IMR-90 (cell line): ENCODE measurements at regions not wholly inside any gene's neighbourhood (a gene's known extent, or its start where the extent isn't known, plus 50 kb on each side); places are given as distances from the start of the nearest gene placed in this dataset.
"Not testable (repeated sequence)": the region's sequence is repeated elsewhere in the genome, so short reads cannot be mapped to it uniquely, and the experiment has no call there.

Experiments used
- ATAC-seq: fragments of 200-7000 bp; cut with Tn5 transposase; 2 replicates; pipeline ENCODE4 v1.9.1; 2020; ENCODE audit warnings: low read depth, mild to moderate bottlenecking, moderate library complexity
- BruUV-seq: library from RNA; stranded (reverse); fragments of 400-500 nt; replicated peaks from 2 replicates; lab custom pipeline; 2021; lab: Mats Ljungman, UMichigan
- CTCF ChIA-PET: fragments of 300-600 bp; formaldehyde crosslinking; extraction: SDS; loops from one replicate; lab custom pipeline; 2021; ENCODE audit warnings: antibody characterized with exemption; lab: Yijun Ruan, JAX
- POLR2A ChIA-PET: fragments of 300-600 bp; sonication (Branson Sonifier 250); formaldehyde crosslinking; loops from one replicate; lab custom pipeline; 2022; ENCODE audit warnings: antibody characterized with exemption; ENCODE audit not compliant: unreplicated experiment; lab: Charles Lee
- DNase-seq: peaks from one replicate; pipeline ENCODE4 v3.0.0; 2013
- H2AFZ ChIP-seq: replicated peaks from 2 replicates; pipeline ENCODE3; 2013; ENCODE audit warnings: low read length, mild to moderate bottlenecking; ENCODE audit not compliant: poor library complexity
- H2AK5ac ChIP-seq: 2 replicates; pipeline ENCODE4 v1.6.1; 2013; ENCODE audit warnings: low read depth, low read length, inconsistent platforms
- H2AK9ac ChIP-seq: replicated peaks from 2 replicates; pipeline ENCODE3; 2013; ENCODE audit warnings: mild to moderate bottlenecking, low read depth, low read length, moderate library complexity; ENCODE audit not compliant: poor library complexity
- H2BK120ac ChIP-seq: 2 replicates; pipeline ENCODE4 v1.6.1; 2013; ENCODE audit warnings: low read depth, low read length, inconsistent platforms
- H2BK15ac ChIP-seq: 3 replicates; pipeline ENCODE4 v1.6.1; 2013; ENCODE audit warnings: low read depth, low read length, inconsistent platforms
- H2BK20ac ChIP-seq: 2 replicates; pipeline ENCODE4 v1.6.1; 2013; ENCODE audit warnings: low read depth, mild to moderate bottlenecking, inconsistent platforms, low read length, moderate library complexity
- H2BK5ac ChIP-seq: 2 replicates; pipeline ENCODE4 v1.6.1; 2013; ENCODE audit warnings: mild to moderate bottlenecking, low read depth, low read length, inconsistent platforms; ENCODE audit not compliant: poor library complexity, severe bottlenecking
- H3K14ac ChIP-seq: replicated peaks from 2 replicates; pipeline ENCODE4 v1.6.1; 2013; ENCODE audit warnings: low read depth, low read length, inconsistent platforms
- H3K18ac ChIP-seq: 2 replicates; pipeline ENCODE4 v1.6.1; 2013; ENCODE audit warnings: low read depth, low read length, control low read depth
- H3K23ac ChIP-seq: 2 replicates; pipeline ENCODE4 v1.6.1; 2013; ENCODE audit warnings: low read depth, low read length, inconsistent platforms
- H3K27ac ChIP-seq: 2 replicates; pipeline ENCODE4 v1.5.1; 2013; ENCODE audit warnings: mild to moderate bottlenecking, control low read depth, low read length; ENCODE audit not compliant: insufficient read depth
- H3K27me3 ChIP-seq: 2 replicates; pipeline ENCODE4 v1.6.1; 2013; ENCODE audit warnings: low read length; ENCODE audit not compliant: control insufficient read depth, insufficient read depth
- H3K36me3 ChIP-seq: 2 replicates; pipeline ENCODE4 v1.6.1; 2013; ENCODE audit warnings: low read length, mixed read lengths; ENCODE audit not compliant: control insufficient read depth, insufficient read depth
- H3K4ac ChIP-seq: 2 replicates; pipeline ENCODE4 v1.6.1; 2013; ENCODE audit warnings: low read depth, low read length, inconsistent platforms
- H3K4me1 ChIP-seq: 2 replicates; pipeline ENCODE4 v1.6.1; 2013; ENCODE audit warnings: low read length, mixed read lengths; ENCODE audit not compliant: control insufficient read depth, insufficient read depth
- H3K4me2 ChIP-seq: 2 replicates; pipeline ENCODE4 v1.6.1; 2013; ENCODE audit warnings: low read depth, mild to moderate bottlenecking, control low read depth, low read length, moderate library complexity
- H3K4me3 ChIP-seq: 2 replicates; pipeline ENCODE4 v1.5.1; 2013; ENCODE audit warnings: low read depth, mild to moderate bottlenecking, control low read depth, low read length, moderate library complexity; ENCODE audit not compliant: insufficient read depth
- H3K56ac ChIP-seq: 2 replicates; pipeline ENCODE4 v1.6.1; 2013; ENCODE audit warnings: low read length, inconsistent platforms; ENCODE audit not compliant: insufficient read depth; ENCODE audit errors: extremely low read depth
- H3K79me1 ChIP-seq, 2 experiments: 2 replicates each; pipeline ENCODE4 v1.6.1; 2013; ENCODE audit warnings: low read length in 2 of 2, inconsistent platforms in 1 of 2, low read depth in 1 of 2
- H3K9ac ChIP-seq: 2 replicates; pipeline ENCODE4 v1.6.1; 2013; ENCODE audit warnings: low read depth, low read length, control low read depth
- H3K9me1 ChIP-seq: 2 replicates; pipeline ENCODE4 v1.6.1; 2013; ENCODE audit warnings: low read length, inconsistent platforms; ENCODE audit not compliant: insufficient read depth
- H3K9me3 ChIP-seq: 2 replicates; pipeline ENCODE4 v1.6.1; 2013; ENCODE audit warnings: low read length; ENCODE audit not compliant: control insufficient read depth, insufficient read depth
- H4K20me1 ChIP-seq: 2 replicates; pipeline ENCODE4 v1.6.1; 2013; ENCODE audit warnings: low read length, inconsistent platforms; ENCODE audit not compliant: insufficient read depth
- H4K5ac ChIP-seq: 2 replicates; pipeline ENCODE4 v1.6.1; 2013; ENCODE audit warnings: mild to moderate bottlenecking, low read depth, low read length, control low read depth
- H4K8ac ChIP-seq, 2 experiments: 2 replicates each; pipeline ENCODE4 v1.6.1; 2013; ENCODE audit warnings: low read depth in 2 of 2, low read length in 2 of 2, control low read depth in 1 of 2, inconsistent platforms in 1 of 2
- H4K91ac ChIP-seq: 2 replicates; pipeline ENCODE4 v1.6.1; 2013; ENCODE audit warnings: low read depth, low read length, inconsistent platforms; ENCODE audit not compliant: insufficient read depth
- WGBS, 2 experiments: methylation state at CpG; one replicate each; pipeline versions ENCODE4 v1.1.5 to v1.1.7; 2013; ENCODE audit warnings: missing lambda C conversion rate in 2 of 2; ENCODE audit not compliant: insufficient read length in 1 of 2; ENCODE audit errors: extremely low coverage in 2 of 2; 5-methylcytosine and 5-hydroxymethylcytosine counted together
- dilution Hi-C: fragments of 300-500 bp; cut with HindIII; formaldehyde crosslinking; loops from one replicate; pipeline ENCODE4 v1.14.3; 2018; ENCODE audit warnings: low sequenced_read_pairs; ENCODE audit not compliant: unreplicated experiment
- in situ Hi-C: fragments of 300-500 bp; cut with MboI; formaldehyde crosslinking; loops from 3 replicates; pipeline ENCODE4 v1.14.3; 2019; ENCODE audit warnings: low sequenced_read_pairs, inconsistent platforms, mixed read lengths
- intact Hi-C: fragments of 100-400 bp; cut with micrococcal nuclease; formaldehyde crosslinking; loops from 2 replicates; pipeline ENCODE4 v1.10.0; 2022

- H4K5ac ChIP-seq, H4K20me1 ChIP-seq, dilution Hi-C loops, H2BK120ac ChIP-seq, intact Hi-C loops, DNase-seq, H3K79me1 ChIP-seq, H2AK5ac ChIP-seq, H2AFZ ChIP-seq, ATAC-seq, H3K56ac ChIP-seq, H3K4me3 ChIP-seq, H3K9me1 ChIP-seq, H3K4ac ChIP-seq, H2BK15ac ChIP-seq, BruUV-seq, H2BK5ac ChIP-seq, H3K4me1 ChIP-seq, H3K4me2 ChIP-seq, H3K14ac ChIP-seq, H2BK20ac ChIP-seq, CTCF ChIA-PET, H3K18ac ChIP-seq, H3K23ac ChIP-seq, H4K91ac ChIP-seq, POLR2A ChIA-PET, H2AK9ac ChIP-seq, H4K8ac ChIP-seq, H3K36me3 ChIP-seq, H3K9ac ChIP-seq, H3K9me3 ChIP-seq, in situ Hi-C loops, H3K27ac ChIP-seq: not testable (repeated sequence)
- peaks cover 31% of the 10 kb centered on the region for H3K27me3 ChIP-seq
- WGBS, 2 experiments = 17% methylated on average over 2 of the region's 15 CpGs; no CpG with 5 or more reads in 1 of the 2 experiments
Observed at GRCh38 chr17:21501927-21502700, 126.0 kb downstream of the KCNJ12 start.
